Stomach (tissue), 4 donors: ENCODE measurements at regions not wholly inside any gene's neighbourhood (a gene's known extent, or its start where the extent isn't known, plus 50 kb on each side); places are given as distances from the start of the nearest gene placed in this dataset.

ENCODE experiments used
- CTCF ChIP-seq, 7 experiments: fragments of 450-650 bp in 4 of 7; fragments of 200-600 bp in 3 of 7; sonication (generic) in 3 of 7; IDR thresholded peaks; one replicate each; pipeline ENCODE4 v1.5.1; 2016 to 2019; ENCODE audit warnings: antibody characterized with exemption in 7 of 7, control low read depth in 2 of 7, mild to moderate bottlenecking in 1 of 7
- POLR2A ChIP-seq, 4 donors: fragments of 450-650 bp; IDR thresholded peaks; one replicate each; pipeline ENCODE4 v1.6.1; 2016; ENCODE audit warnings: antibody characterized with exemption in 4 of 4, control low read depth in 2 of 4, mild to moderate bottlenecking in 1 of 4, moderate library complexity in 1 of 4
- POLR2AphosphoS5 ChIP-seq, 3 donors: sonication (generic); formaldehyde crosslinking; IDR thresholded peaks; one replicate each; pipeline ENCODE4 v1.6.1; 2016; ENCODE audit warnings: antibody characterized with exemption in 3 of 3

- TF ChIP-seq CTCF (IDR thresholded peaks at IDR 0.05) (no peak), POLR2A (IDR thresholded peaks at IDR 0.05) (no peak), POLR2AphosphoS5 (IDR thresholded peaks at IDR 0.05) (no peak)
These were observed 326.0 kb upstream of the SPRY2 start for GRCh38 chr13:80666782-80667552.
